Renal pelvis (tissue), 1 donor: ENCODE measurements at regions not wholly inside any gene's neighbourhood (a gene's known extent, or its start where the extent isn't known, plus 50 kb on each side); places are given as distances from the start of the nearest gene placed in this dataset.

ENCODE experiments used
- DNase-seq: peaks from one replicate; pipeline ENCODE4 v3.0.0-alpha.2; 2013

DNA sequence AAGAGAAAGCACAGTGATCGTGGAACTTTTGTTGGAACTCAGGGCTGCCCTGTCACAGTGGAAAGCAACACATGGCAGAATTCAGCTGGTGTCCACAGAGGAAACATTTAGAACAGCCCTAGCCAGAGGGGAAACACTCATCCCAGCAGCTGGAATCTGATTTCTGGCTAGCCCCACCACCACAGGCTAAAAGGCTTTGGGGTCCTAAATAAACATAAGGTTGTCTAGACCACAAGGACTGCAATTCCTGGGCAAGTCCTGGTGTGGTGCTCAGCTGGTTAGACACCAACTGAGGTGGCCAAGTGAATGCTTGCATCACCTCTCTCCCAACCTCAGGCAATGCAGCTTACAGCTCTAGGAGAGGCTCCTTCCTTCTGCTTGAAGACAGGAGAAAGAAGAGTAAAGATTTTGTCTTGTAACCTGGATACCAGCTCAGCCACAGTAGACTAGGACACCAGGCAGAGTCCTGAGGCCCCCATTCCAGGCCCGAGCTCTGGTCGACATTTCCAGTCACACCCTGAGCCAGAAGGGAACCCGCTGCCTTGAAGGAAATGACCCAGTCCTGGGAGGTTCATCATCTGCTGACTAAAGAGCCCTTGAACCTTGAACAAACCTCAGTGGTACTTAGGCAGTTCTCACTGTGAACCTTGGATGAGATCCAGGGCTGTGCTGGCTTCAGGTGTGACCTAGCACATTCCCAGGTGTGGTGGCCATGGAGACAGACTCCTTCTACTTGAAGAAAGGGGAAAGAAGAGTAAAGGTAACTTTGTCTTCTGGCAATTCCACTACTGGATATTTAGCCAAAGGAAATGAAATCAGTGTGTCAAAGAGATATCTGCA, 85.4 kb upstream of the PLXNC1 start:
- DNase-seq = no peak

DNA sequence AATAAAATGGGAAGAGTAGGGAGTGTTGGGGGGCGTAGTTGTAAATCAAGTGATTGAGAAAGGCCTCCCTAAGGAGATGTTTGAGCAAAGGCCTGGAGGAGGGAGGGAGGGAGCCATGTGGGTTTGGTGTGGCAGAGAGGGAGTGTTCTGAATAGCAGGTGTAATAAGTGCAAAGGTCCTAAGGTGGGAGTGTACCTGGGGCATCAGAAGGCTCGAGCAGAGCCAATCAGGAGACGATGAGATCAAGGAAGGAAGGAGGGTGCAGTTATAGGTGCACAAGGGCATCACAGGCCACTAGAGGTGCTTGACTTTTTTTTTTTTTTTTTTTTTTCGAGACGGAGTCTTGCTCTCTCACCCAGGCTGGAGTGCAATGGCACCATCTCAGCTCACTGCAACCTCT, 77.9 kb upstream of the PLXNC1 start:
- DNase-seq = no peak

DNA sequence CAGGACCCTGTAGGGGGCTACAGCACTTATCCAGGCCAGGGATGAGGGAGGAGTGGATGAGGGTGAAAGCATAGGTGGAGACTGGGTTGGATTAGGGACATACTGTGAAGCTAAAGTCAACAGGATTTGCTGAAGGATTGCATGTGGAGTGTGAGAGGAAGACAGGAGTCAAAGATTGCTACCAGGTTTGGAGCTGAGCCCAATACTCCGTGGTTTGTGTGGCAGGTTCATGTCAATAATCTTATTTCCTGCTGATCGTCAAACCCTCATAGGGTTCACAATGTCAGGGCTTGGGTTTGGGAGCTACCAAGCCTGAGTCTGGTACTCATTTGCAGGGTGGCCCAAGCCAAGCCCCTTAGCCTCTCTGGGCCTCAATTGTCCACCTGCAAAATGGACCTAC, 77.1 kb upstream of the PLXNC1 start:
- DNase-seq = no peak

DNA sequence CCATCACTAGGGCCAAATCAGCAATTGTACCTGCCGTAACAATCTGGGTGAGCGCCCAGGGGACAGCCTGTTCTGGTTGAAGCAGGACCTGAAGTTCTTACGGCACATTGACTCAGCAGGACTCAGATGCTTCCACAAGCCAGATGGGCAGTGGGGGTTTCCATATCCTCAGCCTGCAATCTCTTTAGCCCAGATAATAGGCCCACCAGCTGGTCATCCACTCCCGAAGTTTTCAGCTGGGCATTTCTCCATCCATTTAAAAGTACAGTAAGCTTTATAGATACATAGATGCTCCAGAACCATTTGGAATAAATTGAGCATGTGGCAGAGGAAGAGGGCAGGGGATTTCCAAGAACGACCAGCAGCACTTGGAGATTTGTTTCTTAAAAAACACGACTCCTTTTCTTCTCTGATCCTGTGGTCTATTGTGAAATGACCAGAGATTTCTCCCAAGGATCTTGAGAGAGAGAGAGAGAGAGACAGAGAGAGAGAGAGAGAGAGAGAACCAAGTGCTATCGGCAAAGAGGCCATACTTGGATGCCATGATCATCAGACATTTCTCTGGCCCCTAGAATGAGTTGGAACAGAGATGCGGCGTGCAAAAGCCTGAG, 74.8 kb upstream of the PLXNC1 start:
- no peak for DNase-seq

DNA sequence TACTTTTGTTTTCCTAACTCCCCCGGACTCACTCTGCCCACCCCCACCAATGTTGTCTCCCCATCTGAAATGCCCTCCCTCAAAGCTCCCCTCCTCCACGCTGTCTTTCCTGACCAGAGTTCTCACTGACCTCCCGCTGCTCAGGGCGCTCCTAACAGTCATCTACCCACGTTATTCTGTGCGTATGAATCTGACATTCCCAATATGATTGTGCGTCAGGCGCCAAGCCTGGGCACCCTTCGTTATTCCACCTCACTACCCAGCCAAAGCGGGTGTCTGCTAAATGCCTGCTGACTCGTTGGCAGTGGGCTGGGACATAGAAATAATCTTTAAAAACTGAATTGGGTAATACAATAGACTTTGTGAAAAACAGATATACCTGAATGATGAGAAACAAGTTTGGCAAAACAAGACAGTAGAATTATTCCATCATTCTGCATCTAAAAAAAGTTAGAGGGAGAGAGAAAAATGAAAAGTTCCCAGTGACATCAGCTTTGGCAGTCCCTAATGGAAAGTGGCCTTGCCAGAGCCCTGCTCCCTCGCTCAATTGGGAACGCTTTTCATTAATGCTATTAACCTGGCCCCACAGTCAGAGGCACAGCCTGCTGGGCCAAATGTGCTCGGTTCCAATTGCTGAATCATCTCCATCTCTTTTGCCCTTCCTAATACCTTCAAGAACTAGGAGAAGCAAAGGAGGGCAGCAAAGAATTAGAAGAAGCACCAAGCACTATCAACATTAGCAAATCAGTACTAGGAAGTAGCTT, 74.0 kb upstream of the PLXNC1 start:
- no peak for DNase-seq

DNA sequence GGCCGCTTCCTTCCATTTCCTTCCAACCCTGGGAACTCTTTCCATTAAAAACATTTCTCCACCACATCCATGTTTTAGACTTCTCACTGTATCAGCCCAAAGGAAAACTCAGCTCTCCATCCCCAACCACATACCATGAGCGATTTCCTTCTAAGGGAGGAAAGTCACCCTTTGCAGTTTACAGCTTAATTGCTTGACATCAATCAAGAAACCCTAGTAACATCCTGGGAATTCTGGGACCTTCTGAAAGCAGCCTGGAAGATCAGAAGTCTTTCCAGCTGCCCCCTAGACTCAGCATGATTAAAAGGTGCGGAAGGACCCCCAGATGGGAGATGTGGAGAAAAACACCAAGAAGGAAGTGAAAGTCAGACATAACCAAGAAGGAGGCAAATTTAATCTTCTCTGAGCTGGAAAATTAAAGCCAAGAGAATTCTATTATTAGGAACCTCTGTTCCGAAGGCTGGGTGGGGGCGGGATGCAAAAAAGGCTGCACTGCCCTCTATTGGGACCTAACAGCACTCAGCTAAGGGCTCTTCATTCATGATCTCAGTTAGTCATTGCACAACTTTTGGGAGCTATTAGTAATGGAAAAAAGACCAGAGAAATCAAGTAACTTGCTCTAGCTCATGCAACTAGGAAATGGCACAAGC, 73.3 kb upstream of the PLXNC1 start:
- peak; percentile 71 for DNase-seq

DNA sequence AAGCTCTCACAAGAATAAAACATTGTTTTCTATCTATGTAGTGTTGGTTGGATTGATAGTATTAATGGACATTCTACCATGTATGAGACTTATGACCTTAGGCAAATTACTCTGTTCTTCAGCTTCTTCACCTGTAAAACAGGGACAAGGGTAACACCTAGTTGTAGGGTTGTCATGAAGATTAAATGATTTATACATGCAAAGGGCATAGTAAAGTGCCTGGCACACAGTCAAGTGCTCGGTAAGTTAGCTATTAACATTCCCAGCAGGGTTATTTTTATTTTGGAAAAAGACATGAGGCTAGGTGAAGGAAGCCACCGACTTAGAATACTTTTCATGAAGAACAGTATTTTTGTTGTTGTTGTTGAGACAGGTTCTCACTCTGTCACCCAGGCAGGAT, 71.2 kb upstream of the PLXNC1 start:
- no peak for DNase-seq

DNA sequence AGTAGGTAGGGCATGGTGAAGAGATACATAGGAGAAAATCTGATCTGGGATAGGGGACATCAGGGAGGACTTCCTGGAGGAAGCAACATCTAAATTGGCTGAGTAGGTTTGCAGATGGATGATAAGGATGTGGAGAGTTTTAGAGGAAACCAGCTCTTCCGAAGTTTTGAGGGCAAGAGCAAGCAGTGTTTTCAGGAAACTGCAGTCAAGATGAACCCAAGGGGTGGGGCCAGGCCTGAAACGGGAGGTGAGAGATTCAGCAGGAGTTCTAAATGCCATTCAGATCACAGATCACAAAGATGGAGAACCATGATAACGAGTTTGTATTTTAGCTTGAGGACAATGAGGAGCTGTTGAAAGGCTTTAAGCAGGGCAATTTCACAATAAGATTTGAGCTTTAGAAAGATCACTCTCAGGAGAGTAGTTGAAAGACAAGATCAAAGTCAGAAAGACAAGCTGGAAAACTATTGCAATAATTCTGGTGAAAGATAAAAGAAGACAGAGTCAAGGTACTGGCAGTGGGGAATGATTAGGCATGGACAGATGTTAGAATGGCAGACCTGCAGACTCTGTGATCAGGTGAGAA, 70.1 kb upstream of the PLXNC1 start:
- DNase-seq = no peak

DNA sequence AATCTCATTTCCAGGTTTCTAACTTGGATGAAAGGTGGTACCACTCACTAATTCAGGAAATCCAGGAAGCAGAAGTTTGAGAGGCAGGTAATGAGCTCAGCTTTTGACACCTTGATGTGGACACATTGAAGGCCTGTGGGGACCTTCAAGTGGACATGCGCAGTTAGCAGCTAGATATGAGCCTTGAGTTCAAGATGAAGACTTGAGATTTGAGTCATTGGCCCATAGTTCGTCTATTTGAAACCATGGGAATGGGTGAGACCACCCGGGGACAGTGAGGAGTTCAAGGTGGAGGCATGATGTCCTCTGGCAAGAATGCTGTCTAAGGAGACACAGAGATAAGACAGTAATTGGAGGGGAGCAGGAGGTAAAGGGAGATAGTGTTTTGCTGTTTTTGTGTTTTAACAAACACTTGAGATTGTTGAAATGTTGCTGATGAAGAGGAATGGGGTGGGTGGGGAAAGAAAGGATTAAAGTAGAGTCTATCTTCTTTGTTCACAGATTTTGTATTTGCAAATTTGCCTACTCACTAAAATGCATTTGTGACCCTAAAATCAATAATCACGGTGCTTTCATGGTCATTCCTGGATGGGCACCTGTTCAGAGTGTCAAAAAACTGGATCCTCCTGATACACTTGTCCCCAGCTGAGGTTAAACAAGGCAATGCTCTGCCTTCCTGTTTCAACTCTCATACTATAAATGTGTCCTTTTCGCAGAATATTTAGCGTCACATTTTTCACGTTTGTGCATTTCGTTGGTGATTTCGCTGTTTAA, 69.5 kb upstream of the PLXNC1 start:
- DNase-seq = no peak

DNA sequence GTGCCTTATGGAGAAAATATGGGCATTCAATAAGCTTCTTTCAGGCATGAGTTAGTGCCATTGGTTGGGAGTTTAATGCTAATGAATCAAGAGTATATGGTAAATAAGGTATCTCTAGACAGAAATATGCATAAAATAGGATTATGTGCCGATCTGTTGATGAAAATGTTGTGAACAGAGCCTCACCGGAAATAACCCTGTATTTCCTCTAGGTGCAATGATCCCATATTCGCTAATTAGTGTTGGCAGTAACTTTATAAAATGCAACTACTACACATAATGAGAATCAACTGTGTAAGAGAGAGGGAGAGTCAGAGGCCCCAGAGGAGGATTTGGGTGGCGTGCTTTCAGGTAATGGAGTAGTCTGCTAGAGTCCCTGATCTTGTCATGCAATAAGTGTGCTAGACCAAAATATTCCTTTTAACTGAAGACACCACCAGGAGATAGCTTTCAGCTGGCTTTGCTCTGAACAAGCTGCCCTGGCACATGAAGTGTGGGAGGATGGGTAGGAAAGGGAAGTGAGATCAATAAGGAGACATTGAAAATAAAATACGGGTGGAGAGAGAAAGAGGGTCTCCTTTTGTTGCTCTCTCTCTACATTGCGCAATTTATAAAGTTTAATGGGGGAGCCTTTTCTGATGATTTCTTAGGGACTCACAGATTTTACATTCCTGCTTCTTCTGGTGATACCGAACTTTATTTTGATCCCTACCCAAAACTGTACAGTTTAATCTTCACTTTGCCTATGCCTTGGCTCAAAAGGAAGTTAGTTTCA, 68.6 kb upstream of the PLXNC1 start:
- no peak for DNase-seq

DNA sequence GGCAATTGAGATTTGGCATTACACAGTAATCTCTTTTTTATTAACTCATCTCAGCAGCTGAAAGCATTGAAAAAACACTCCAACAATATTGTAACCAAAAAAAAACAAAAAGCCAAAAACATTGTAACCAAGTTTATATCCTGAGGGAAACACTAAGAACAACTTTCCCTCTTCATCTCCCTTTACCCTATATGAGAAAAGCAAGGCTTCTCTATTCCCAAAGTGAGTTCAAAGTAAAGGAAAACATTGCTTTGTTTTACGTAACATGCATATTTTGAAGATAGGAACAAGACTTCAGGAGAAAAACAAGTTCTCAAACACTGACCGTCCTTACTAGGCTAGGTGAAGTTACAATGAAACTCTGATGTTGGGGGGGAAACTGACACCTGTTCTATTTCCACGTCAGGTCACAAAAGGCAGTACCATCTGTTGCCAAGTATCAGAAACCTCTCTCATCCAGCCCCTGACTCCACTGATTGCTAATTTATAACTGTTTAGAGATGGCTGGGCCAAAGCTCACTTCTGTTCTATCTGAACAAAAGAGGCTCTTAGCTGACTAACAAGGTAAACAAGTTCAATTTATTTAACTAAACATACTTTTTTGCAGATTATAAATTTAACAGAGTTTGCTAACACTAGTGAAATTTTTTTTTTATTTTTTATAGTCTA, 67.9 kb upstream of the PLXNC1 start:
- no peak for DNase-seq

DNA sequence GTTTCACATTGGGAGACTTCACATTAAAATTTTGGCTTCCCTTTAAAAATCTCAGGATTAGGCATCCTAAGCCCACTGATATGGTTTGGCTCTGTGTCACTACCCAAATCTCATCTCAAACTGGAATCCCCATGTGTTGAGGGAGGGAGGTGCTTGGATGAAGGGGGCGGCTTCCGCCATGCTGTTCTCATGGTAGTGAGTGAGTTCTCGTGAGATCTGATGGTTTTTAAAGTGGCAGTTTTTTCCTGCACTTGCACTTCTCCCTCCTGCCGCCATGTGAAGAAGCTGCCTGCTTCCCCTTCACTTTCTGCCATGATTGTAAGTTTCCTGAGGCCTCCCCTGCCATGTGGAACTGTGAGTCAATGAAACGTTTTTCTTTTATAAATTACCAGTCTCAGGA, 65.7 kb upstream of the PLXNC1 start:
- DNase-seq = no peak

DNA sequence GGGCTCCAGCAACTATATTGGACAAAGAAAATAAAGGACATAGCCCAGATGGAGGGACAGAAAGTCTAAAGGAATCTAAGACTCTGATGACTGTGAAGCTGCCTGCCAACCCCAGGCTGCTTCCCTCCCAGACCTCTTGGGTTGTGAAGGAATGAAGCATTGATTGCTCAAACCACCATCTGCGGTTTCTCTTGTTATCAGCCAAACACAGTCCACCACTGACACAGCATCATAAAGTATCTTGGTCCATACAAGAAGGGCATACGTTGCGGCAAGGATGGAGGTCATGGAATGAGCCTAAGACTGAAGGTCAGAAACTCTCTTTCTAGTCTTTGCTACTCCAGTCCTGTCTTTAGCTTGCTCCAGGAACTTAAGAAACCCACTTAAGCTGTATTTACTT, 58.5 kb upstream of the PLXNC1 start:
- no peak for DNase-seq

DNA sequence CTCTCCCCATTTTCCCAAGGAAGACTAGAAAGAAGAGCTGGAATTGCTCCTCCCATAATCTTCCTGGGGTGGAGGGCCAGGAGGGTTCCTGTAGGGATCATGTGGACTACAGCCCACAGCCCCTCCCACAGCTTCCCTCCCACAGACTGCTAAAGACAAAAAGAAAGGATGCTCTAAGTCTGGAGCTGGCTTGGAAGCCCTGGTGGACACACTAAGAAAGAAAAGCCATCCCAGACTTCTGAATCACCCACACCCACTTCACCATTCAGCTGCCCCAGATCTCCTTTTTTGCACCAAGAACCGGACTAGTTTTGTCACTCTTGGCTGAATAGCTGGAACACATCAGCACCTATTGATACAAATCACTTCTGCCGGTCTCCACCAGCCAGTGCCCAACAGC, 56.8 kb upstream of the PLXNC1 start:
- no peak for DNase-seq

DNA sequence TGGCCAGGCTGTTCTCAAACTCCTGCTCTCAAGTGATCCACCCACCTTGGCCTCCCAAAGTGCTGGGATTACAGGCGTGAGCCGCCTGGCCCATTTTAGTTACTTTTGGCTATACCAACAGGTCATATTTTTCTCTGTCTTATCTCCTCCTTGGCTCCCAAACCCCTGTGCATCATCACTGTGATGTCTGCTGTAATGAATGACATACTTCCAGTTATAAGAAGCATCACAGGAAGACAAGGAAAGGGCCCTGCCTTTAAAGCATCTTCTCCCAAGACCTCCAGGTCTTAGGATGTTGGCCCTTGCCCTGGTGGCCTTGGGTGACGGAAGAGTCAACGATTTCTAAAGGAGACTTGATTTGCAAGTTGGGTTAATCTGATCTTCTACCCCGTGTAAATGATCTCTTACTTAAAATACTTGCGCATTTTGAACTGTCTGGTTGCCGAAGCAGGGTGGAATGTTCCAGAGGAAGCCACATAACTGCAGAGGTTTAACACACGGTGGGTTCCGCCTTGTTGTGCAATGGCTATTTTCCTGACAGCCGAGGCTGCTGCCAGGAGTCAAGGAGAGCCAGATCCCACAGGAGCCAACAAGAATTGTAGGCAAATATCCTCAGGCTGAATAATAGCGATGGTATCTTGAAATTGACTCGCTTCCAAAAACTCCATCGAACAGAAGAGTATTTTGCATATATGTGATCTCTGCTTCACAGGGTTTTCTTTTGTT, 55.7 kb upstream of the PLXNC1 start:
- no peak for DNase-seq

DNA sequence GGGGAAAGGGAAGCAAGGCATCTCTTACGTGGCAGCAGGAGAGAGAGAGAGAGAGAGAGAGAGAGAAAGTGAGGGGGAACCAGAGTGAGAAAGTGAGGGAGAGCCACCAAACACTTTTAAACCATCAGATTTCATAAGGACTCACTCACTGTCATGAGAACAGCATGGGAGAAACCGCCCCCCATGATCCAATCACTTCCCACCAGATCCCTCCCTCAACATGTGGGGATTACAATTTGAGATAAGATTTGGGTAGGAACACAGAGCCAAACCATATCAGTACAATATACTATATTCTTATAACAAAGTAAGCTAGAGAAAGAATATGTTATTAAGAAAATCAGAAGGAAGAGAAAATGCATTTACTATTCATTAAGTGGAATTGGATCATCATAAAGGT, 53.7 kb upstream of the PLXNC1 start:
- no peak for DNase-seq

DNA sequence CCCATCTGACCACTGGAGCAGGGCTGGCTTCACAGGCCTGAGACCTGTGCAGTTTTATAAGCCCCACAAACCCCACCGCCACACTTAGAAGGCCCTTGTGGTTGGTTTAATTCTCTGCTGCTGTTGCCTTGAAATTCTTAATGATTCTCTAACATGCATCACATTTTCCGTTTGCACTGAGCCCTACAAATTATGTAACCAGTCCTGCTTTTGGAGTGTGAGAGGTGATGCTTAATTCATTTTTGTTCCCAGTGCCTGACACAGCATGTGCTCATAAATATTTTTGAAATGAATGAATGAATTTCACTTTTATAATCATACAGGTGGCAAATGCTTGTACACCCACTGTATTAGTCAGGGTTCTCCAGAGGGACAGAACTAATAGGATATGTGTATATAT, 52.8 kb upstream of the PLXNC1 start:
- DNase-seq = no peak

DNA sequence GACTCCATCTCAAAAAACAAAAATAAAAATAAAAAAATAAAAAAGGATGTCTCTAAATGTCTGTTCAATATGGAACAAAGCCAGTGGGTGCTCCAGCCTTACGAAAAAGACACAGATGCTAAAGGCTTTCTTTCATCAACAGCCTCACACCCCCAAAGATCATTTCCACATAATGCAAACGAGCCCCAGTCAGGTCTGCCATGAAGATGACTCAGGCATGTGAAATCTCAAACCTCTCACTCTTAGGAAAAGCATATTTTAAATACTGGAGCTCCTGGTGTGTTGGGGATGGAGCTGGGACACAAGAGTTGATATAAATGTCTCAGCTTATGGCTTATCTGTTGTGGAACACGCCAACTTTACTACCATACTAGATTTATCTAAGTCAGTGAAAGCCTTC, 49.9 kb upstream of the PLXNC1 start:
- no peak for DNase-seq
